ENCODE measurements at regions not wholly inside any gene's neighbourhood (a gene's known extent, or its start where the extent isn't known, plus 50 kb on each side); places are given as distances from the start of the nearest gene placed in this dataset.

DNA sequence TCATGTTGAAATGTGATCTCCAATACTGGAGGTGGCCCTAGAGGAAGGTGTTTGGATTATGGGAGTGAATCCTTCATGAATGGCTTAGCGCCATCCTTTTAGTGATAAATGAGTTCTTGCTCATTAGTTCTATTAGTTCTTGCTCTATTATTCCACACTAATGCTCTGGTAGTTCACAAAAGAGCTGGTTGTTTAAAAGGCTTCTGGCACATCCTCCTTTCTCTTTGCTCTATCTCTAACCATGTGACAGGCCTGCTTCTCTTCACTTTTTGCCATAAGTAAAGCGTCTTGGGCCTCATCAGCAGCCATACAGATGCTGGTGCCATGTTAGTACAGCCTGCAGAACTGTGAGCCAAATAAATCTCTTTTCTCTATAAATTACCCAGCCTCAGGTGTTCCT lies 469.9 kb downstream of the GUCY1A2 start:
- 37% methylated on average over 2 of the region's 2 CpGs for WGBS (ENCODE audit: low lambda C conversion rate)
- no peak for FAIRE-seq

DNA sequence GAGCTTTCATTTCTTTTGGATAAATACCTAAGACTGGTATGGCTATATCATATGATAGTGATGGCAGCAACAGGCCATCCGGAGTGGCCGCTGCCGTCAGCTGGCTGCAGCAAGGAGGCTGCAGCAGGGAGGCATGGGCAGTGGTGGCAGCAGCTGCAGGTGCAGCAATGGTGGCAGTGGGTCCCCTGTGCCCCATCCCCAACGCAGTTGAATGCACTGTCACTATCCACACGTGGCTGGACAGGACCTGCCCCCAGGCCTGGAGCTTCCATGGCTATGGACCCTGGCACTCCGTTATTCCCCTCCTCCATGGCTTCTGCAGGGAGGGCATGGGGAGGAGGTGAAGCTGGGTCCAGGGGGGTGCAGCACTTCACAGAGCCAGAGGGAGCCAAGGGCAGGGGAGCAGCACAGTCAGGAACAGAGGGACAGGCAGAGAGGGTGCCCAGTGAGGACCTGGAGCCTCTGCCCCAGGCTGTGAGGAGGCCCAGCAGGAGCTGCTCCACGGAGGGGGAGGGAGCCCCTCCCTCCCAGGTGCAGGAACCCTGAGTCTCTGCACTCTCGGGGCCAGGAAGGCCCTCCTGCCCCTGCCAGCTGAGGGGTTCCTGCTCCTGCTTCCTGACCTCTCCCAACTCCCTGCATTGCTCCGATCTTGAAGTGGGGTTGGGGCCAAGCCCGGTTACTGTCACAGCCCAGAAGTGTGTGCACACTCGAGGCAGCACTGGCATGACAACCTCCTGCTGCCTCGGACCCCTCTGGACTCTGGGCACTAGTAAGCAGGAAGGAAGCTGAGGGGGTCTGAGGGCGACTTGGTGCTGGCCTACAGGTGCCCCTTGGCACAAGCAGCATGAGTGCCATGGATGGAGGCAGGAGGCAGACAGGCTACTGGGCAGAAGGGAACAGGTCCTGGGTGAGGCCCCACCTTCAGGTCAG lies 466.3 kb downstream of the GUCY1A2 start:
- CTCF ChIA-PET (ENCODE audit: low intra/inter-chr PET ratio, low total read pairs) = no interaction called here
- TF ChIP-seq ZSCAN31 (CRISPR knock-in tag; IDR thresholded peaks at IDR 0.05; ENCODE audit: low read depth) = no peak
- TF ChIP-seq, protein P1, sequence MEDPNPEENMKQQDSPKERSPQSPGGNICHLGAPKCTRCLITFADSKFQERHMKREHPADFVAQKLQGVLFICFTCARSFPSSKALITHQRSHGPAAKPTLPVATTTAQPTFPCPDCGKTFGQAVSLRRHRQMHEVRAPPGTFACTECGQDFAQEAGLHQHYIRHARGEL (CRISPR knock-in tag; IDR thresholded peaks at IDR 0.05) = no peak
- TF ChIP-seq ZNF224 (CRISPR knock-in tag; IDR thresholded peaks at IDR 0.05) = no peak
- TF ChIP-seq, protein P2, sequence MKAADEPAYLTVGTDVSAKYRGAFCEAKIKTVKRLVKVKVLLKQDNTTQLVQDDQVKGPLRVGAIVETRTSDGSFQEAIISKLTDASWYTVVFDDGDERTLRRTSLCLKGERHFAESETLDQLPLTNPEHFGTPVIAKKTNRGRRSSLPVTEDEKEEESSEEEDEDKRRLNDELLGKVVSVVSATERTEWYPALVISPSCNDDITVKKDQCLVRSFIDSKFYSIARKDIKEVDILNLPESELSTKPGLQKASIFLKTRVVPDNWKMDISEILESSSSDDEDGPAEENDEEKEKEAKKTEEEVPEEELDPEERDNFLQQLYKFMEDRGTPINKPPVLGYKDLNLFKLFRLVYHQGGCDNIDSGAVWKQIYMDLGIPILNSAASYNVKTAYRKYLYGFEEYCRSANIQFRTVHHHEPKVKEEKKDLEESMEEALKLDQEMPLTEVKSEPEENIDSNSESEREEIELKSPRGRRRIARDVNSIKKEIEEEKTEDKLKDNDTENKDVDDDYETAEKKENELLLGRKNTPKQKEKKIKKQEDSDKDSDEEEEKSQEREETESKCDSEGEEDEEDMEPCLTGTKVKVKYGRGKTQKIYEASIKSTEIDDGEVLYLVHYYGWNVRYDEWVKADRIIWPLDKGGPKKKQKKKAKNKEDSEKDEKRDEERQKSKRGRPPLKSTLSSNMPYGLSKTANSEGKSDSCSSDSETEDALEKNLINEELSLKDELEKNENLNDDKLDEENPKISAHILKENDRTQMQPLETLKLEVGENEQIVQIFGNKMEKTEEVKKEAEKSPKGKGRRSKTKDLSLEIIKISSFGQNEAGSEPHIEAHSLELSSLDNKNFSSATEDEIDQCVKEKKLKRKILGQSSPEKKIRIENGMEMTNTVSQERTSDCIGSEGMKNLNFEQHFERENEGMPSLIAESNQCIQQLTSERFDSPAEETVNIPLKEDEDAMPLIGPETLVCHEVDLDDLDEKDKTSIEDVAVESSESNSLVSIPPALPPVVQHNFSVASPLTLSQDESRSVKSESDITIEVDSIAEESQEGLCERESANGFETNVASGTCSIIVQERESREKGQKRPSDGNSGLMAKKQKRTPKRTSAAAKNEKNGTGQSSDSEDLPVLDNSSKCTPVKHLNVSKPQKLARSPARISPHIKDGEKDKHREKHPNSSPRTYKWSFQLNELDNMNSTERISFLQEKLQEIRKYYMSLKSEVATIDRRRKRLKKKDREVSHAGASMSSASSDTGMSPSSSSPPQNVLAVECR (CRISPR knock-in tag; IDR thresholded peaks at IDR 0.05; ENCODE audit: borderline replicate concordance) = no peak
- TF ChIP-seq, protein P3, sequence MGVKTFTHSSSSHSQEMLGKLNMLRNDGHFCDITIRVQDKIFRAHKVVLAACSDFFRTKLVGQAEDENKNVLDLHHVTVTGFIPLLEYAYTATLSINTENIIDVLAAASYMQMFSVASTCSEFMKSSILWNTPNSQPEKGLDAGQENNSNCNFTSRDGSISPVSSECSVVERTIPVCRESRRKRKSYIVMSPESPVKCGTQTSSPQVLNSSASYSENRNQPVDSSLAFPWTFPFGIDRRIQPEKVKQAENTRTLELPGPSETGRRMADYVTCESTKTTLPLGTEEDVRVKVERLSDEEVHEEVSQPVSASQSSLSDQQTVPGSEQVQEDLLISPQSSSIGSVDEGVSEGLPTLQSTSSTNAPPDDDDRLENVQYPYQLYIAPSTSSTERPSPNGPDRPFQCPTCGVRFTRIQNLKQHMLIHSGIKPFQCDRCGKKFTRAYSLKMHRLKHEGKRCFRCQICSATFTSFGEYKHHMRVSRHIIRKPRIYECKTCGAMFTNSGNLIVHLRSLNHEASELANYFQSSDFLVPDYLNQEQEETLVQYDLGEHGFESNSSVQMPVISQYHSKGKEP (CRISPR knock-in tag; IDR thresholded peaks at IDR 0.05) = no peak
- peak; percentile 30 for TF ChIP-seq AGO2 (optimal IDR thresholded peaks at IDR 0.05; ENCODE audit: low read depth, low read length)
- TF ChIP-seq, protein P4, sequence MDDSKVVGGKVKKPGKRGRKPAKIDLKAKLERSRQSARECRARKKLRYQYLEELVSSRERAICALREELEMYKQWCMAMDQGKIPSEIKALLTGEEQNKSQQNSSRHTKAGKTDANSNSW (CRISPR knock-in tag; IDR thresholded peaks at IDR 0.05; ENCODE audit: borderline replicate concordance) = no peak

More for the DNA sequence above, 469.9 kb downstream of the GUCY1A2 start:
- H3K79me2 ChIP-seq (ENCODE audit: insufficient read depth, low read length) = no peaks in the 10 kb centered on the region
- no peak for DNase-seq (ENCODE audit: low spot score)
- in situ Hi-C loops (cut with HindIII; ENCODE audit: extremely low pct_ligation_motif_present, low pct_unique_long_range_greater_than_20kb) = no loop called here
- no peak overlapping the region for H3K4me3 ChIP-seq (replicated peaks in 1 of 3; ENCODE audit: insufficient read depth in 1 of 3, low read depth in 2 of 3, low read length in 3 of 3)
- ChIA-PET POLR2A (no interaction called here), CTCF (ENCODE audit: low intra/inter-chr PET ratio, low total read pairs) (no interaction called here)
- 0 out of 2 replicates have a peak, but pooled peaks cover 7% of the 10 kb centered on the region for H3K4me1 ChIP-seq (ENCODE audit: insufficient read depth, low read length)
- H4K20me1 ChIP-seq (ENCODE audit: insufficient read depth, low read length) = no peaks in the 10 kb centered on the region
- H3K27me3 ChIP-seq (ENCODE audit: control insufficient read depth in 1 of 2, insufficient read depth in 2 of 2, low read length in 2 of 2) = no peaks in the 10 kb centered on the region
- H3K4me2 ChIP-seq (ENCODE audit: low read depth, low read length) = no peak overlapping the region
- no peak overlapping the region for H3K27ac ChIP-seq (ENCODE audit: extremely low read length, insufficient read depth, low read length)
- intact Hi-C loops (cut with micrococcal nuclease; ENCODE audit: unreplicated experiment) = no loop called here
- ATAC-seq = no peak
- H3K36me3 ChIP-seq (replicated peaks in 1 of 2; ENCODE audit: control insufficient read depth in 1 of 2, insufficient read depth in 2 of 2, low read length in 2 of 2) = no peaks in the 10 kb centered on the region
- no peak overlapping the region for H2AFZ ChIP-seq (ENCODE audit: low read length)
- H3K9ac ChIP-seq (ENCODE audit: insufficient read depth, low read depth, low read length) = no peak overlapping the region
- H3K9me3 ChIP-seq (ENCODE audit: low read length) = peaks cover 28% of the 10 kb centered on the region; the same call in 1 of the 2 replicates
- TF ChIP-seq EP300 (IDR thresholded peaks at IDR 0.05; ENCODE audit: low read depth in 2 of 2, low read length in 2 of 2) = no peak
- TF ChIP-seq EP300 (CRISPR knock-in tag; IDR thresholded peaks at IDR 0.05; ENCODE audit: borderline replicate concordance) = no peak
- TF ChIP-seq, protein P5, sequence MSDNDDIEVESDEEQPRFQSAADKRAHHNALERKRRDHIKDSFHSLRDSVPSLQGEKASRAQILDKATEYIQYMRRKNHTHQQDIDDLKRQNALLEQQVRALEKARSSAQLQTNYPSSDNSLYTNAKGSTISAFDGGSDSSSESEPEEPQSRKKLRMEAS (IDR thresholded peaks at IDR 0.05) = no peak
- no peak for TF ChIP-seq ZNF558 (CRISPR knock-in tag; IDR thresholded peaks at IDR 0.05; ENCODE audit: borderline replicate concordance)
- BruUV-seq (replicated peaks) = no TSS peak

More for the DNA sequence above, 466.3 kb downstream of the GUCY1A2 start:
- Histone ChIP-seq H3K27ac (ENCODE audit: extremely low read length, insufficient read depth, low read length) (no peak overlapping the region), H3K4me1 (ENCODE audit: insufficient read depth, low read length) (0 out of 2 replicates have a peak, but pooled peaks cover 7% of the 10 kb centered on the region), H4K20me1 (ENCODE audit: insufficient read depth, low read length) (no peaks in the 10 kb centered on the region), H3K9me3 (ENCODE audit: low read length) (peaks cover 39% of the 10 kb centered on the region), H3K4me3 (replicated peaks in 1 of 3; ENCODE audit: insufficient read depth in 1 of 3, low read depth in 2 of 3, low read length in 3 of 3) (no peak overlapping the region), H2AFZ (ENCODE audit: low read length) (no peak overlapping the region), H3K36me3 (replicated peaks in 1 of 2; ENCODE audit: control insufficient read depth in 1 of 2, insufficient read depth in 2 of 2, low read length in 2 of 2) (no peaks in the 10 kb centered on the region), H3K79me2 (ENCODE audit: insufficient read depth, low read length) (no peaks in the 10 kb centered on the region), H3K4me2 (ENCODE audit: low read depth, low read length) (no peak overlapping the region), H3K27me3 (ENCODE audit: control insufficient read depth in 1 of 2, insufficient read depth in 2 of 2, low read length in 2 of 2) (no peaks in the 10 kb centered on the region), H3K9ac (ENCODE audit: insufficient read depth, low read depth, low read length) (no peak overlapping the region)
- FAIRE-seq (no peak), ATAC-seq (no peak; the same call in 2 of the 3 replicates), DNase-seq (ENCODE audit: low spot score) (no peak)
- POLR2A ChIA-PET = no interaction called here
- intact Hi-C loops (cut with micrococcal nuclease; ENCODE audit: unreplicated experiment) (no loop called here), in situ Hi-C loops (cut with HindIII; ENCODE audit: extremely low pct_ligation_motif_present, low pct_unique_long_range_greater_than_20kb) (no loop called here)
- no TSS peak for BruUV-seq (replicated peaks)
- 70% methylated on average over 4 of the region's 13 CpGs for WGBS (ENCODE audit: low lambda C conversion rate)
